Kidney (tissue), 13 donors: ENCODE measurements at regions not wholly inside any gene's neighbourhood (a gene's known extent, or its start where the extent isn't known, plus 50 kb on each side); places are given as distances from the start of the nearest gene placed in this dataset.

Experiments
- DNase-seq, 5 donors: peaks; one replicate each; pipeline ENCODE4 v3.0.0-alpha.2; 2013 to 2020
- FAIRE-seq: peaks from 2 replicates; lab custom pipeline; 2012; peaks lifted over from hg19 to GRCh38; lab: Jason Lieb, UNC
- H3K27ac ChIP-seq, 2 donors: one replicate each; pipeline ENCODE4 v1.7.0; 2013; ENCODE audit warnings: low read depth in 2 of 2, low read length in 2 of 2, inconsistent platforms in 1 of 2
- H3K27me3 ChIP-seq: one replicate; pipeline ENCODE4 v1.7.1; 2013; ENCODE audit warnings: low read length, inconsistent platforms; ENCODE audit not compliant: control insufficient read depth, insufficient read depth
- H3K36me3 ChIP-seq, 3 donors: one replicate each; pipeline versions ENCODE4 v1.7.0 to v1.7.1; 2013; ENCODE audit warnings: low read length in 3 of 3, control low read depth in 1 of 3, inconsistent platforms in 1 of 3; ENCODE audit not compliant: insufficient read depth in 3 of 3, control insufficient read depth in 2 of 3
- H3K4me1 ChIP-seq, 3 donors: one replicate each; pipeline versions ENCODE4 v1.7.0 to v1.7.1; 2013; ENCODE audit warnings: low read length in 3 of 3, inconsistent platforms in 1 of 3, low read depth in 1 of 3; ENCODE audit not compliant: control insufficient read depth in 2 of 3, insufficient read depth in 2 of 3
- H3K4me3 ChIP-seq, 3 donors: one replicate each; pipeline versions ENCODE4 v1.7.0 to v1.8.1; 2013; ENCODE audit warnings: low read length in 3 of 3, control low read depth in 1 of 3, inconsistent platforms in 1 of 3
- H3K9ac ChIP-seq, 3 donors: one replicate each; pipeline versions ENCODE4 v1.7.0 to v1.7.1; 2013; ENCODE audit warnings: low read length in 3 of 3, control low read depth in 1 of 3, inconsistent platforms in 1 of 3
- H3K9me3 ChIP-seq, 3 donors: one replicate each; pipeline versions ENCODE4 v1.7.0 to v1.7.1; 2013; ENCODE audit warnings: low read length in 3 of 3, control low read depth in 1 of 3, inconsistent platforms in 1 of 3; ENCODE audit not compliant: control insufficient read depth in 2 of 3, insufficient read depth in 1 of 3
- intact Hi-C: fragments of 100-400 bp; cut with DNase I; formaldehyde crosslinking; loops from one replicate; pipeline ENCODE4 v1.11.1; 2022
- TF ChIP-seq, protein P1 (sequence below): IDR thresholded peaks from 3 replicates; pipeline ENCODE4 v1.5.1; 2012; ENCODE audit warnings: mild to moderate bottlenecking, moderate library complexity, borderline replicate concordance; ENCODE audit not compliant: insufficient read depth; ENCODE audit errors: extremely low read depth
- donor health status: control.
- donor health status: control.
- donor health status: control.
- donor health status: control.
- donor health status: control.
- donor health status: DM: yes; HTN: yes; CAD: no.
- donor health status: Normal renal cell carcinoma (clear cell type).

DNA sequence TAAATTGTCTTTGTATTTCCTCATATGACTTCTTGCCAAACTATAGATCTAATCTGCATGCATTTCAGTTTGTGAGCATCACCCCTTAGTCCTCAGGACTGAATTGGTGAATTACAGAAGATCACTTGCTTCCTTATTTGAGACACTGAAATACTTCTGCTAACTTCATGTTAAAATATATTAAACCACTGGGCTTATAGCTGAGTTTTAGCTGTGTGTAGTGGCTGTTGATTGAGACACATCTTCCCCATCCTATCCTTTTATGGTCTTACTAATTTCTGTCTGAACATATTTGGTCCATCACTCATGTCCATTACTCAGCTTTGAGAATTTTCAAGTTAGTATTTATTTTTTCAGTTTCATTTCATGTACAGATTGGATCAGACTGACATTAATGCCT lies 295.9 kb downstream of the PSAT1 start:
- intact Hi-C loops, result no loop called here

GRCh38 chr9:78595200-78595945 lies 298.4 kb downstream of the PSAT1 start:
- DNase-seq (no peak), FAIRE-seq (no peak)
- H3K4me3 ChIP-seq, result no peak overlapping the region
- no peaks in the 10 kb centered on the region for H3K4me1 ChIP-seq
- H3K27me3 ChIP-seq, result no peaks in the 10 kb centered on the region
- intact Hi-C loops, result no loop called here
- TF ChIP-seq, protein P1, sequence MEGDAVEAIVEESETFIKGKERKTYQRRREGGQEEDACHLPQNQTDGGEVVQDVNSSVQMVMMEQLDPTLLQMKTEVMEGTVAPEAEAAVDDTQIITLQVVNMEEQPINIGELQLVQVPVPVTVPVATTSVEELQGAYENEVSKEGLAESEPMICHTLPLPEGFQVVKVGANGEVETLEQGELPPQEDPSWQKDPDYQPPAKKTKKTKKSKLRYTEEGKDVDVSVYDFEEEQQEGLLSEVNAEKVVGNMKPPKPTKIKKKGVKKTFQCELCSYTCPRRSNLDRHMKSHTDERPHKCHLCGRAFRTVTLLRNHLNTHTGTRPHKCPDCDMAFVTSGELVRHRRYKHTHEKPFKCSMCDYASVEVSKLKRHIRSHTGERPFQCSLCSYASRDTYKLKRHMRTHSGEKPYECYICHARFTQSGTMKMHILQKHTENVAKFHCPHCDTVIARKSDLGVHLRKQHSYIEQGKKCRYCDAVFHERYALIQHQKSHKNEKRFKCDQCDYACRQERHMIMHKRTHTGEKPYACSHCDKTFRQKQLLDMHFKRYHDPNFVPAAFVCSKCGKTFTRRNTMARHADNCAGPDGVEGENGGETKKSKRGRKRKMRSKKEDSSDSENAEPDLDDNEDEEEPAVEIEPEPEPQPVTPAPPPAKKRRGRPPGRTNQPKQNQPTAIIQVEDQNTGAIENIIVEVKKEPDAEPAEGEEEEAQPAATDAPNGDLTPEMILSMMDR, result no peak
- no peaks in the 10 kb centered on the region for H3K36me3 ChIP-seq
- no peak overlapping the region for H3K9ac ChIP-seq
- no peak overlapping the region for H3K27ac ChIP-seq
- no peaks in the 10 kb centered on the region for H3K9me3 ChIP-seq

More for the DNA sequence above, 295.9 kb downstream of the PSAT1 start:
- H3K4me3 ChIP-seq, result no peak overlapping the region
- TF ChIP-seq, protein P1, result no peak
- H3K9ac ChIP-seq, result no peak overlapping the region
- no peaks in the 10 kb centered on the region for H3K36me3 ChIP-seq
- H3K9me3 ChIP-seq, result no peaks in the 10 kb centered on the region
- no peaks in the 10 kb centered on the region for H3K4me1 ChIP-seq
- DNase-seq (no peak), FAIRE-seq (no peak)
- no peak overlapping the region for H3K27ac ChIP-seq
- no peaks in the 10 kb centered on the region for H3K27me3 ChIP-seq

DNA sequence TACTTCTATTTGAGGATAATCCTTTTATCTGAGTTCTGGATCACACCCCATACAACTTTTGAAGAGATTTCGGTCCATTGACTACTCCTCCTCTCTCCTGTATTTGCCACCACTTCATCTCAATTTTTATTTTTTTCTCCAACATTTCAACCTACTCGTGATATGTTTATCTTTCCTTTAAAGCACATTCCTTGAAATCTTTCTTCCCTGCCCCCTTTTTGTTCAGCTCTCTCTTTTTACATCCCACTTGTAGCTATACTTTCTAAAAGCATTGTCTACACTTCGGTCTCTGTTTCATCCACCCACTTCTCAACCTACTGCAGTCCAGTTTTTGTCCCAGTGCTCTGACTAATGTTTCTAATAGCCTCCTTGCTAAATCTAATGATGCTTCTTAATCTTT lies 299.4 kb downstream of the PSAT1 start:
- no peaks in the 10 kb centered on the region for H3K4me1 ChIP-seq
- no peak overlapping the region for H3K9ac ChIP-seq
- H3K36me3 ChIP-seq, result no peaks in the 10 kb centered on the region
- H3K27ac ChIP-seq, result no peak overlapping the region
- FAIRE-seq (no peak), DNase-seq (no peak)
- no peaks in the 10 kb centered on the region for H3K9me3 ChIP-seq
- H3K4me3 ChIP-seq, result no peak overlapping the region
- intact Hi-C loops, result no loop called here
- H3K27me3 ChIP-seq, result no peaks in the 10 kb centered on the region
- TF ChIP-seq, protein P1, result no peak
